Neural cell (in vitro differentiated cells): ENCODE measurements at regions not wholly inside any gene's neighbourhood (a gene's known extent, or its start where the extent isn't known, plus 50 kb on each side); places are given as distances from the start of the nearest gene placed in this dataset.

Experiments used
- H2AFZ ChIP-seq: fragments of 200-600, 300-800 bp; sonication (generic), shearing (Covaris generic); 2 replicates; pipeline ENCODE4 v1.6.0; 2014; ENCODE audit warnings: low read depth, mild to moderate bottlenecking, antibody characterized with exemption, low read length, moderate library complexity
- H3F3A ChIP-seq: fragments of 200-600 bp; shearing (Covaris generic); 2 replicates; pipeline ENCODE4 v1.6.1; 2016; ENCODE audit warnings: mild to moderate bottlenecking, moderate library complexity, mixed read lengths, antibody characterized with exemption, low read length; ENCODE audit not compliant: insufficient read depth, poor library complexity, severe bottlenecking
- H3K27ac ChIP-seq: fragments of 200-600, 300-800 bp; sonication (generic), shearing (Covaris generic); 2 replicates; pipeline ENCODE4 v1.5.1; 2014; ENCODE audit warnings: mild to moderate bottlenecking, low read length, moderate library complexity
- H3K27me3 ChIP-seq: fragments of 300-800, 200-600 bp; sonication (generic), shearing (Covaris generic); 2 replicates; pipeline ENCODE4 v1.6.0; 2014; ENCODE audit warnings: mild to moderate bottlenecking, low read depth, low read length, moderate library complexity; ENCODE audit not compliant: insufficient read depth
- H3K36me3 ChIP-seq: fragments of 300-800, 200-600 bp; sonication (generic), shearing (Covaris generic); 2 replicates; pipeline ENCODE4 v1.5.1; 2014; ENCODE audit warnings: mild to moderate bottlenecking, antibody characterized with exemption, low read length, moderate library complexity; ENCODE audit not compliant: insufficient read depth
- H3K4me2 ChIP-seq: fragments of 300-800, 200-600 bp; sonication (generic), shearing (Covaris generic); 2 replicates; pipeline ENCODE4 v1.6.0; 2014; ENCODE audit warnings: mild to moderate bottlenecking, low read length
- H3K4me3 ChIP-seq: fragments of 300-800, 200-600 bp; sonication (generic), shearing (Covaris generic); 2 replicates; pipeline ENCODE4 v1.5.1; 2014; ENCODE audit warnings: mild to moderate bottlenecking, low read length, moderate library complexity
- H3K79me2 ChIP-seq: fragments of 200-600 bp; shearing (Covaris generic); replicated peaks from 2 replicates; pipeline ENCODE4 v1.6.0; 2014; ENCODE audit warnings: mild to moderate bottlenecking, low read length, moderate library complexity; ENCODE audit not compliant: insufficient read depth
- H3K9ac ChIP-seq: fragments of 300-800, 200-600 bp; sonication (generic), shearing (Covaris generic); 2 replicates; pipeline ENCODE4 v1.6.1; 2016; ENCODE audit warnings: mild to moderate bottlenecking, low read length, mixed read lengths
- H3K9me2 ChIP-seq: fragments of 200-600 bp; shearing (Covaris generic); 2 replicates; pipeline ENCODE4 v1.6.1; 2016; ENCODE audit warnings: mild to moderate bottlenecking, low read length, mixed read lengths; ENCODE audit not compliant: insufficient read depth
- H3K9me3 ChIP-seq: fragments of 200-600, 300-800 bp; sonication (generic), shearing (Covaris generic); 2 replicates; pipeline ENCODE4 v1.6.1; 2016; ENCODE audit warnings: mild to moderate bottlenecking, mixed run types, low read length, moderate library complexity, mixed read lengths
- H4K20me1 ChIP-seq: fragments of 200-600 bp; shearing (Covaris generic); 2 replicates; pipeline ENCODE4 v1.6.1; 2016; ENCODE audit warnings: mild to moderate bottlenecking, mixed run types; ENCODE audit not compliant: insufficient read depth
- CTCF ChIP-seq: fragments of 450-650 bp; IDR thresholded peaks from 2 replicates; pipeline ENCODE4 v1.5.1; 2014; ENCODE audit warnings: antibody characterized with exemption, mild to moderate bottlenecking, moderate library complexity; ENCODE audit not compliant: poor library complexity, severe bottlenecking
- EP300 ChIP-seq: fragments of 450-650 bp; conservative IDR thresholded peaks from 2 replicates; pipeline ENCODE4 v1.6.1; 2014; ENCODE audit warnings: antibody characterized with exemption, mild to moderate bottlenecking, moderate library complexity; ENCODE audit not compliant: poor library complexity, severe bottlenecking
- EZH2 ChIP-seq: fragments of 200-600, 300-800 bp; shearing (Covaris generic), sonication (generic); IDR thresholded peaks from 2 replicates; pipeline ENCODE4 v1.6.1; 2014; ENCODE audit warnings: antibody characterized with exemption, low read length, borderline replicate concordance, mild to moderate bottlenecking; ENCODE audit not compliant: insufficient read depth, poor library complexity, severe bottlenecking
- MXI1 ChIP-seq: fragments of 450-650 bp; conservative IDR thresholded peaks from 2 replicates; pipeline ENCODE4 v1.6.1; 2014; ENCODE audit warnings: antibody characterized with exemption, mild to moderate bottlenecking; ENCODE audit not compliant: poor library complexity, severe bottlenecking
- POLR2AphosphoS5 ChIP-seq: IDR thresholded peaks from 2 replicates; pipeline ENCODE4 v1.6.1; 2012
- RAD21 ChIP-seq: fragments of 450-650 bp; conservative IDR thresholded peaks from 2 replicates; pipeline ENCODE4 v1.6.1; 2014; ENCODE audit warnings: antibody characterized with exemption, mild to moderate bottlenecking, moderate library complexity
- REST ChIP-seq: IDR thresholded peaks from 2 replicates; pipeline ENCODE4 v1.6.1; 2012; ENCODE audit warnings: borderline replicate concordance
- SMC3 ChIP-seq: fragments of 450-650 bp; conservative IDR thresholded peaks from 2 replicates; pipeline ENCODE4 v1.6.1; 2014; ENCODE audit warnings: antibody characterized with exemption, mild to moderate bottlenecking, moderate library complexity; ENCODE audit not compliant: poor library complexity
- TAF1 ChIP-seq: IDR thresholded peaks from 2 replicates; pipeline ENCODE4 v1.6.1; 2012; ENCODE audit warnings: low read depth

- no peaks in the 10 kb centered on the region for H3K79me2 ChIP-seq
- H3K27me3 ChIP-seq: no peaks in the 10 kb centered on the region
- H3F3A ChIP-seq: no peaks in the 10 kb centered on the region
- no peak overlapping the region for H2AFZ ChIP-seq
- no peaks in the 10 kb centered on the region for H3K9me3 ChIP-seq
- TF ChIP-seq CTCF (no peak), SMC3 (no peak), REST (no peak), POLR2AphosphoS5 (no peak), MXI1 (no peak), TAF1 (no peak), RAD21 (no peak), EP300 (no peak), EZH2 (no peak)
- no peak overlapping the region for H3K27ac ChIP-seq
- no peak overlapping the region for H3K4me3 ChIP-seq
- no peak overlapping the region for H3K9ac ChIP-seq
- no peaks in the 10 kb centered on the region for H4K20me1 ChIP-seq
- H3K9me2 ChIP-seq: no peaks in the 10 kb centered on the region
- H3K4me2 ChIP-seq: no peak overlapping the region
- no peaks in the 10 kb centered on the region for H3K36me3 ChIP-seq
Observed at GRCh38 chr2:18456026-18456425, 104.4 kb downstream of the RDH14 start.

- Histone ChIP-seq H3K4me2 (no peak overlapping the region), H2AFZ (no peak overlapping the region), H3K9me3 (no peaks in the 10 kb centered on the region)
Observed at GRCh38 chr2:18455236-18455862, 105.1 kb downstream of the RDH14 start.

More at GRCh38 chr2:18455236-18455862, 105.1 kb downstream of the RDH14 start:
- H3K27me3 ChIP-seq: no peaks in the 10 kb centered on the region
- H3K36me3 ChIP-seq: no peaks in the 10 kb centered on the region
- H3K79me2 ChIP-seq: no peaks in the 10 kb centered on the region
- no peak for TF ChIP-seq EP300
- no peak for TF ChIP-seq EZH2
- TF ChIP-seq MXI1: no peak
- no peak for TF ChIP-seq TAF1
- TF ChIP-seq RAD21: no peak
- TF ChIP-seq SMC3: no peak
- TF ChIP-seq CTCF: no peak
- TF ChIP-seq POLR2AphosphoS5: no peak
- TF ChIP-seq REST: no peak
- H3K4me3 ChIP-seq: no peak overlapping the region
- H3F3A ChIP-seq: no peaks in the 10 kb centered on the region
- no peaks in the 10 kb centered on the region for H3K9me2 ChIP-seq
- H4K20me1 ChIP-seq: no peaks in the 10 kb centered on the region
- H3K9ac ChIP-seq: no peak overlapping the region
- H3K27ac ChIP-seq: no peak overlapping the region
